ENCODE measurements at regions not wholly inside any gene's neighbourhood (a gene's known extent, or its start where the extent isn't known, plus 50 kb on each side); places are given as distances from the start of the nearest gene placed in this dataset.

GRCh38 chr19:28914173-28914572, 298.8 kb downstream of the UQCRFS1 start:
- Mint-ChIP-seq H3K4me1 (ENCODE audit: unreplicated experiment) (no peaks in the 10 kb centered on the region), H3K36me3 (ENCODE audit: low read depth, unreplicated experiment) (no peaks in the 10 kb centered on the region), H3K27ac (ENCODE audit: unreplicated experiment) (no peak overlapping the region), H3K9me3 (ENCODE audit: unreplicated experiment) (no peaks in the 10 kb centered on the region), H3K4me3 (ENCODE audit: unreplicated experiment) (no peak overlapping the region), H3K27me3 (ENCODE audit: unreplicated experiment) (peaks cover 13% of the 10 kb centered on the region)
- TF ChIP-seq CTCF (IDR thresholded peaks at IDR 0.05; ENCODE audit: unreplicated experiment), result no peak
- DNase-seq (ENCODE audit: low spot score), result no peak

GRCh38 chr19:28913626-28914025, 299.3 kb downstream of the UQCRFS1 start:
- no peak for DNase-seq (ENCODE audit: low spot score)
- no peaks in the 10 kb centered on the region for H3K9me3 Mint-ChIP-seq (ENCODE audit: unreplicated experiment)
- no peak overlapping the region for H3K4me3 Mint-ChIP-seq (ENCODE audit: unreplicated experiment)
- H3K27ac Mint-ChIP-seq (ENCODE audit: unreplicated experiment), result no peak overlapping the region
- peaks cover 13% of the 10 kb centered on the region for H3K27me3 Mint-ChIP-seq (ENCODE audit: unreplicated experiment)
- no peak for TF ChIP-seq CTCF (IDR thresholded peaks at IDR 0.05; ENCODE audit: unreplicated experiment)
- no peaks in the 10 kb centered on the region for H3K36me3 Mint-ChIP-seq (ENCODE audit: low read depth, unreplicated experiment)
- no peaks in the 10 kb centered on the region for H3K4me1 Mint-ChIP-seq (ENCODE audit: unreplicated experiment)

- H3K36me3 Mint-ChIP-seq (ENCODE audit: low read depth, unreplicated experiment), result no peaks in the 10 kb centered on the region
- no peak overlapping the region for H3K27ac Mint-ChIP-seq (ENCODE audit: unreplicated experiment)
- H3K4me3 Mint-ChIP-seq (ENCODE audit: unreplicated experiment), result no peak overlapping the region
- no peak for DNase-seq (ENCODE audit: low spot score)
- H3K27me3 Mint-ChIP-seq (ENCODE audit: unreplicated experiment), result peaks cover 10% of the 10 kb centered on the region
- no peak for TF ChIP-seq CTCF (IDR thresholded peaks at IDR 0.05; ENCODE audit: unreplicated experiment)
- H3K4me1 Mint-ChIP-seq (ENCODE audit: unreplicated experiment), result no peaks in the 10 kb centered on the region
- H3K9me3 Mint-ChIP-seq (ENCODE audit: unreplicated experiment), result no peaks in the 10 kb centered on the region
Observed at GRCh38 chr19:28908941-28909340, 304.0 kb downstream of the UQCRFS1 start.

GRCh38 chr19:28907534-28907933, 305.4 kb downstream of the UQCRFS1 start:
- Mint-ChIP-seq H3K27ac (ENCODE audit: unreplicated experiment) (no peak overlapping the region), H3K36me3 (ENCODE audit: low read depth, unreplicated experiment) (no peaks in the 10 kb centered on the region), H3K4me1 (ENCODE audit: unreplicated experiment) (no peaks in the 10 kb centered on the region), H3K9me3 (ENCODE audit: unreplicated experiment) (no peaks in the 10 kb centered on the region), H3K4me3 (ENCODE audit: unreplicated experiment) (no peak overlapping the region), H3K27me3 (ENCODE audit: unreplicated experiment) (peaks cover 10% of the 10 kb centered on the region)
- no peak for DNase-seq (ENCODE audit: low spot score)
- no peak for TF ChIP-seq CTCF (IDR thresholded peaks at IDR 0.05; ENCODE audit: unreplicated experiment)

- Mint-ChIP-seq H3K27me3 (ENCODE audit: unreplicated experiment) (peaks cover 5% of the 10 kb centered on the region), H3K9me3 (ENCODE audit: unreplicated experiment) (no peaks in the 10 kb centered on the region), H3K27ac (ENCODE audit: unreplicated experiment) (no peak overlapping the region), H3K4me1 (ENCODE audit: unreplicated experiment) (no peaks in the 10 kb centered on the region), H3K4me3 (ENCODE audit: unreplicated experiment) (no peak overlapping the region), H3K36me3 (ENCODE audit: low read depth, unreplicated experiment) (no peaks in the 10 kb centered on the region)
- DNase-seq (ENCODE audit: low spot score), result no peak
- TF ChIP-seq CTCF (IDR thresholded peaks at IDR 0.05; ENCODE audit: unreplicated experiment), result no peak
Observed at GRCh38 chr19:28905996-28906395, 307.0 kb downstream of the UQCRFS1 start.
